OCI-LY1 (cell line): ENCODE measurements at regions not wholly inside any gene's neighbourhood (a gene's known extent, or its start where the extent isn't known, plus 50 kb on each side); places are given as distances from the start of the nearest gene placed in this dataset.

ENCODE experiments used
- H2AFZ ChIP-seq: fragments of 200-600 bp; sonication (generic), shearing (Covaris generic); 2 replicates; pipeline ENCODE4 v1.6.0; 2014; ENCODE audit warnings: antibody characterized with exemption, mild to moderate bottlenecking, low read length
- H3F3A ChIP-seq: fragments of 200-600 bp; sonication (generic), shearing (Covaris generic); 2 replicates; pipeline ENCODE4 v1.6.0; 2014; ENCODE audit warnings: mild to moderate bottlenecking, antibody characterized with exemption, low read length, moderate library complexity; ENCODE audit not compliant: insufficient read depth
- H3K27ac ChIP-seq: fragments of 200-600 bp; sonication (generic); 2 replicates; pipeline ENCODE4 v1.5.1; 2014; ENCODE audit warnings: low read length, mixed run types, mild to moderate bottlenecking, low read depth; ENCODE audit not compliant: poor library complexity, severe bottlenecking
- H3K27me3 ChIP-seq: fragments of 200-600 bp; sonication (generic); 2 replicates; pipeline ENCODE4 v1.6.0; 2014; ENCODE audit warnings: antibody characterized with exemption, mild to moderate bottlenecking, low read length, moderate library complexity; ENCODE audit not compliant: insufficient read depth
- H3K36me3 ChIP-seq: fragments of 200-600 bp; sonication (generic); 2 replicates; pipeline ENCODE4 v1.6.1; 2014; ENCODE audit warnings: mild to moderate bottlenecking, antibody characterized with exemption, low read length, moderate library complexity, mixed read lengths; ENCODE audit not compliant: insufficient read depth
- H3K4me1 ChIP-seq: fragments of 200-600 bp; sonication (generic); 2 replicates; pipeline ENCODE4 v1.5.1; 2014; ENCODE audit warnings: mild to moderate bottlenecking, low read length, moderate library complexity; ENCODE audit not compliant: insufficient read depth, severe bottlenecking
- H3K4me2 ChIP-seq: fragments of 200-600 bp; sonication (generic), shearing (Covaris generic); 2 replicates; pipeline ENCODE4 v1.6.1; 2014; ENCODE audit warnings: low read length
- H3K4me3 ChIP-seq: fragments of 200-600 bp; sonication (generic); 2 replicates; pipeline ENCODE4 v1.5.1; 2014; ENCODE audit warnings: low read length, low read depth, mild to moderate bottlenecking, mixed read lengths; ENCODE audit not compliant: poor library complexity, severe bottlenecking
- H3K79me2 ChIP-seq: fragments of 200-600 bp; shearing (Covaris generic); 2 replicates; pipeline ENCODE4 v1.6.1; 2016; ENCODE audit warnings: mixed run types, low read length, mixed read lengths; ENCODE audit not compliant: insufficient read depth
- H3K9ac ChIP-seq: fragments of 200-600 bp; sonication (generic), shearing (Covaris generic); 2 replicates; pipeline ENCODE4 v1.6.1; 2014; ENCODE audit warnings: mild to moderate bottlenecking, low read length, mixed read lengths
- H3K9me2 ChIP-seq: fragments of 200-600 bp; sonication (generic), shearing (Covaris generic); 2 replicates; pipeline ENCODE4 v1.6.1; 2014; ENCODE audit warnings: low read depth, mild to moderate bottlenecking, low read length, mixed read lengths
- H3K9me3 ChIP-seq: fragments of 200-600 bp; shearing (Covaris generic); 2 replicates; pipeline ENCODE4 v1.6.1; 2014; ENCODE audit warnings: low read length, mixed read lengths
- H4K20me1 ChIP-seq: fragments of 200-600 bp; sonication (generic), shearing (Covaris generic); 2 replicates; pipeline ENCODE4 v1.6.0; 2016; ENCODE audit warnings: mild to moderate bottlenecking, low read length; ENCODE audit not compliant: insufficient read depth
- CTCF ChIP-seq: fragments of 200-600 bp; sonication (generic), shearing (Covaris generic); IDR thresholded peaks from 2 replicates; pipeline ENCODE4 v1.5.1; 2017; ENCODE audit warnings: mild to moderate bottlenecking, antibody characterized with exemption, low read length, moderate library complexity, mixed read lengths
- EZH2 ChIP-seq: fragments of 200-600 bp; sonication (generic), shearing (Covaris generic); IDR thresholded peaks from 2 replicates; pipeline ENCODE4 v1.8.0; 2017; ENCODE audit warnings: borderline replicate concordance, mixed run types, mild to moderate bottlenecking, antibody characterized with exemption, low read length, moderate library complexity, mixed read lengths

GRCh38 chr21:15650735-15651134 is 79.0 kb upstream of the USP25 start:
- TF ChIP-seq EZH2, result no peak
- TF ChIP-seq CTCF, result no peak
- Histone ChIP-seq H3K27me3 (no peaks in the 10 kb centered on the region), H3K27ac (no peak overlapping the region), H3F3A (no peaks in the 10 kb centered on the region), H3K36me3 (no peaks in the 10 kb centered on the region), H2AFZ (no peak overlapping the region), H4K20me1 (no peaks in the 10 kb centered on the region), H3K4me2 (no peak overlapping the region), H3K79me2 (no peaks in the 10 kb centered on the region), H3K9ac (no peak overlapping the region), H3K9me2 (no peaks in the 10 kb centered on the region), H3K9me3 (no peaks in the 10 kb centered on the region), H3K4me3 (no peak overlapping the region), H3K4me1 (no peaks in the 10 kb centered on the region)

GRCh38 chr21:15651172-15651571 is 78.6 kb upstream of the USP25 start:
- no peaks in the 10 kb centered on the region for H3K9me3 ChIP-seq
- no peaks in the 10 kb centered on the region for H3F3A ChIP-seq

GRCh38 chr21:15653710-15654109 is 76.1 kb upstream of the USP25 start:
- Histone ChIP-seq H3K4me1 (no peaks in the 10 kb centered on the region), H2AFZ (no peak overlapping the region), H3K9me3 (no peaks in the 10 kb centered on the region), H3K27ac (no peak overlapping the region), H3K27me3 (no peaks in the 10 kb centered on the region), H3K9ac (no peak overlapping the region), H3K79me2 (no peaks in the 10 kb centered on the region), H3K36me3 (no peaks in the 10 kb centered on the region), H3F3A (no peaks in the 10 kb centered on the region), H3K4me2 (no peak overlapping the region), H3K4me3 (no peak overlapping the region), H4K20me1 (no peaks in the 10 kb centered on the region), H3K9me2 (no peaks in the 10 kb centered on the region)
- TF ChIP-seq EZH2 (no peak), CTCF (no peak)

More at GRCh38 chr21:15651172-15651571, 78.6 kb upstream of the USP25 start:
- Histone ChIP-seq H3K27me3 (no peaks in the 10 kb centered on the region), H4K20me1 (no peaks in the 10 kb centered on the region), H3K9ac (no peak overlapping the region), H3K27ac (no peak overlapping the region), H3K4me3 (no peak overlapping the region), H2AFZ (no peak overlapping the region), H3K36me3 (no peaks in the 10 kb centered on the region), H3K4me2 (no peak overlapping the region), H3K9me2 (no peaks in the 10 kb centered on the region), H3K4me1 (no peaks in the 10 kb centered on the region), H3K79me2 (no peaks in the 10 kb centered on the region)
- TF ChIP-seq CTCF (no peak), EZH2 (no peak)
